GM12874 (cell line): ENCODE measurements at regions not wholly inside any gene's neighbourhood (a gene's known extent, or its start where the extent isn't known, plus 50 kb on each side); places are given as distances from the start of the nearest gene placed in this dataset.

ENCODE experiments used
- CTCF ChIP-seq: IDR thresholded peaks from 2 replicates; pipeline ENCODE4 v1.5.1; 2011; ENCODE audit warnings: low read depth, mild to moderate bottlenecking, control low read depth, low read length, moderate library complexity; ENCODE audit not compliant: insufficient read depth

GRCh38 chr13:74669149-74669548 is 534.9 kb upstream of the KLF12 start:
- TF ChIP-seq CTCF: no peak

- no peak for TF ChIP-seq CTCF
Measured at GRCh38 chr13:74667656-74668203, 533.5 kb upstream of the KLF12 start.

GRCh38 chr13:74662905-74663304 is 528.7 kb upstream of the KLF12 start:
- no peak for TF ChIP-seq CTCF

- no peak for TF ChIP-seq CTCF
Measured at GRCh38 chr13:74661851-74662250, 527.6 kb upstream of the KLF12 start.

GRCh38 chr13:74657765-74658164 is 523.6 kb upstream of the KLF12 start:
- TF ChIP-seq CTCF: no peak

- no peak for TF ChIP-seq CTCF
Measured at GRCh38 chr13:74651121-74651520, 516.9 kb upstream of the KLF12 start.

GRCh38 chr13:74647991-74648390 is 513.8 kb upstream of the KLF12 start:
- TF ChIP-seq CTCF: no peak
